Sigmoid colon (tissue), 4 donors: ENCODE measurements at regions not wholly inside any gene's neighbourhood (a gene's known extent, or its start where the extent isn't known, plus 50 kb on each side); places are given as distances from the start of the nearest gene placed in this dataset.

Source experiments
- EP300 ChIP-seq, 4 donors: sonication (generic); formaldehyde crosslinking; IDR thresholded peaks; one replicate each; pipeline ENCODE4 v1.6.1; 2017; ENCODE audit warnings: antibody characterized with exemption in 4 of 4
- POLR2AphosphoS5 ChIP-seq, 4 donors: sonication (generic); formaldehyde crosslinking; IDR thresholded peaks; one replicate each; pipeline ENCODE4 v1.6.1; 2017; ENCODE audit warnings: antibody characterized with exemption in 4 of 4
- TF ChIP-seq, protein P1 (sequence below), 4 experiments: fragments of 450-650 bp in 3 of 4; fragments of 200-600 bp in 1 of 4; IDR thresholded peaks; one replicate each; pipeline ENCODE4 v1.5.1; 2016 to 2019; ENCODE audit warnings: antibody characterized with exemption in 4 of 4, mild to moderate bottlenecking in 3 of 4, moderate library complexity in 2 of 4

DNA sequence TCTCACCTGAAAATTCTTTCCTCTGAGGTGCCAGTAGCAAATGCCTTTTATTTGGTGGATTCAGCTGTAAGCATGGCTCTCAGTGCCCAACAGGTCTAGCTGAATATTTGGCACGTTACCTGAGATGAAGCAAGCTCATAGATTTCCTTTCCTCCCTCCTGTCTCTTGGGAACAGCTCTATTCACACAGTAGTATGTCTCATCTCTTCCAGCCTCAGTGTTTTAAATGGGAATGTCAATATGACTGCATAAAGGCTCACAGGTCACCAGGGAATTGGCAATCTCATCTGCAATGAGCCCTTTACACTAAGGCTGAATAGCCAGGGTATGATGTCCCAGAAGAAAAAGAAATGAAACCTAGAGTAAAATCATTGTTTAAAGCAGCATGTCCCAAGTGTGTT is 733.5 kb downstream of the NTRK3 start:
- TF ChIP-seq, protein P1, sequence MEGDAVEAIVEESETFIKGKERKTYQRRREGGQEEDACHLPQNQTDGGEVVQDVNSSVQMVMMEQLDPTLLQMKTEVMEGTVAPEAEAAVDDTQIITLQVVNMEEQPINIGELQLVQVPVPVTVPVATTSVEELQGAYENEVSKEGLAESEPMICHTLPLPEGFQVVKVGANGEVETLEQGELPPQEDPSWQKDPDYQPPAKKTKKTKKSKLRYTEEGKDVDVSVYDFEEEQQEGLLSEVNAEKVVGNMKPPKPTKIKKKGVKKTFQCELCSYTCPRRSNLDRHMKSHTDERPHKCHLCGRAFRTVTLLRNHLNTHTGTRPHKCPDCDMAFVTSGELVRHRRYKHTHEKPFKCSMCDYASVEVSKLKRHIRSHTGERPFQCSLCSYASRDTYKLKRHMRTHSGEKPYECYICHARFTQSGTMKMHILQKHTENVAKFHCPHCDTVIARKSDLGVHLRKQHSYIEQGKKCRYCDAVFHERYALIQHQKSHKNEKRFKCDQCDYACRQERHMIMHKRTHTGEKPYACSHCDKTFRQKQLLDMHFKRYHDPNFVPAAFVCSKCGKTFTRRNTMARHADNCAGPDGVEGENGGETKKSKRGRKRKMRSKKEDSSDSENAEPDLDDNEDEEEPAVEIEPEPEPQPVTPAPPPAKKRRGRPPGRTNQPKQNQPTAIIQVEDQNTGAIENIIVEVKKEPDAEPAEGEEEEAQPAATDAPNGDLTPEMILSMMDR (IDR thresholded peaks at IDR 0.05) = no peak
- no peak for TF ChIP-seq EP300 (IDR thresholded peaks at IDR 0.05)
- TF ChIP-seq POLR2AphosphoS5 (IDR thresholded peaks at IDR 0.05) = no peak
